Dermis blood vessel endothelial cell (primary cell): ENCODE measurements at regions not wholly inside any gene's neighbourhood (a gene's known extent, or its start where the extent isn't known, plus 50 kb on each side); places are given as distances from the start of the nearest gene placed in this dataset.
"Not testable (repeated sequence)": the region's sequence is repeated elsewhere in the genome, so short reads cannot be mapped to it uniquely, and the experiment has no call there.

Experiments
- DNase-seq: peaks from one replicate; pipeline ENCODE4 v3.0.0; 2010

DNA sequence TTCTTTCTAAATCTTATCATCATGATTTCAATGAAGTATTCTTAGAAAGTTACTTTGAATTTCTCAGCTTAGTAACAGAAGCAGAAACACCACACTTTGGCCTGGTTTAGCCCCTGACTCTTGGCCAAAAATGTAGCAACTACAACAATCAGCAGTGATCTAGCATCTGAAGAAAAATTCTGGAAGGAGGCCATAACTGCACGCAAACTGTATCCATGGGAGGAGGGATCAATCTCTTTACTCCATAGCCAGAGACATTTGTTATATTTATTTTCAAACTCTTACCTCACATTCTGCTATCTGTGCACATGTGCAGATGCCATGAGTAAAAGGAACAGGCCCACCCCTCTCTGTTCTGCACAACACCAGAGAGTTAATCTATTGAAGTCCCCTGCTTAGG, 251.0 kb upstream of the P2RY1 start:
- DNase-seq = no peak

- DNase-seq = no peak
Measured at GRCh38 chr3:152586974-152587373, 248.0 kb upstream of the P2RY1 start.

- DNase-seq = no peak
Measured at GRCh38 chr3:152587861-152588260, 247.1 kb upstream of the P2RY1 start.

- DNase-seq = peak; percentile 18
Measured at GRCh38 chr3:152589644-152590043, 245.3 kb upstream of the P2RY1 start.

GRCh38 chr3:152591515-152591914, 243.4 kb upstream of the P2RY1 start:
- DNase-seq = no peak

DNA sequence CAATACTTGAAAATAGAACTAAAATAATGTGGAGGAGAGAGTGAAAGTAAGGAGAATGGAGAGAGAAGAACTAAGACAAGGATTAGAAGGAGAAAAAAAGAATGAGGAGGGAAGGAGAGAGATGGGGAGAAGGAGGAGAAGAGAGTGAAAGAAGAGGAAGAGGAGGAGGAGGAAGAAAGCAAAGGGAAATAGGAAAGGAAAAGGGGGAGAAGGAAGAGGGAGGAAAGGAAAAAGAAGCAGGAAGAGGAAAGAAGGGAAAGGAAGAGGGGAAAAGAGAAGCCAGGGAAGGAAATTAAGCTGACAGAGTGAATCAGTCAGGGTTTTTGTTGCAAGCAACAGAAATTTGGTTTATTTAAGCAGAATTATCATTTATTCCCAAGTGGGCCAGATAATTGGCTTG, 241.7 kb upstream of the P2RY1 start:
- DNase-seq = no peak

GRCh38 chr3:152595975-152596821, 238.7 kb upstream of the P2RY1 start:
- peak; percentile 94 for DNase-seq

GRCh38 chr3:152596832-152597231, 238.1 kb upstream of the P2RY1 start:
- DNase-seq = not testable (repeated sequence)

DNA sequence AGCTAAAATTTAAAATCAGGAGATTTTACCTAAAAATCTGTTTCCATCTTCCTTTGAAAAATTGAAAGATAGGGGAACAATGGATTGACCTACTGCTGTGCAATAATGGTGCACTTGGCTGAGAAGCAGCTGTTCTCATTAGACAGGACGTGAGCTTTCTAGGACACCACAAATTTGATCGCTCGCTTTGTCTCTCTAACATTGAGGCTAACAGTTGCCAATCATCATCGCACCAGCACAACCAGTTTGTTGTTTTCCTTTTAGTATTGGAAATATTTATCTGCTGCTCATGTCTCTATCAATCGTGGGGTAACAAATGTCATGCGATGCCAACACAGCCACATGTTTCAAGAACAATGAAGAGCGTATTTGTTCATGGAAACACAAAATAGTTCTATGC, 228.8 kb upstream of the P2RY1 start:
- DNase-seq = no peak

DNA sequence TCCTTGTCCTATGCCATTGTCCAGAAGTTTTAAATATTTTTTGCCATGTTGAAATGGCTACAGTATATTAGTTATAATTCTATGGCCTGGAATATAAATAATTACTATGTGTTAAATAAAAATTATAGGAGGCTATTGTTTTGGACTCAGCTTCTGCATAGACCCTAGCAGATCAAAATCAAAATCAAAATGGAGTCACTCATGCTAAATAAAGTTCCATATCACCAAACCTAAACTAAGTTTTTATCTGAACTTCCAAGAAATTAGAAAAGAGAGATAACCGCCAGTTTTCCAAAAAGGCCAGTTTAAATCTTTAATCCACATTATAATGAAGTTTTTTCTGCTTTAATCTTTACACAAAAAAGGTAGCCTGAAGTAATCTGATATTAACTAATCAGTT, 227.8 kb upstream of the P2RY1 start:
- DNase-seq = no peak

DNA sequence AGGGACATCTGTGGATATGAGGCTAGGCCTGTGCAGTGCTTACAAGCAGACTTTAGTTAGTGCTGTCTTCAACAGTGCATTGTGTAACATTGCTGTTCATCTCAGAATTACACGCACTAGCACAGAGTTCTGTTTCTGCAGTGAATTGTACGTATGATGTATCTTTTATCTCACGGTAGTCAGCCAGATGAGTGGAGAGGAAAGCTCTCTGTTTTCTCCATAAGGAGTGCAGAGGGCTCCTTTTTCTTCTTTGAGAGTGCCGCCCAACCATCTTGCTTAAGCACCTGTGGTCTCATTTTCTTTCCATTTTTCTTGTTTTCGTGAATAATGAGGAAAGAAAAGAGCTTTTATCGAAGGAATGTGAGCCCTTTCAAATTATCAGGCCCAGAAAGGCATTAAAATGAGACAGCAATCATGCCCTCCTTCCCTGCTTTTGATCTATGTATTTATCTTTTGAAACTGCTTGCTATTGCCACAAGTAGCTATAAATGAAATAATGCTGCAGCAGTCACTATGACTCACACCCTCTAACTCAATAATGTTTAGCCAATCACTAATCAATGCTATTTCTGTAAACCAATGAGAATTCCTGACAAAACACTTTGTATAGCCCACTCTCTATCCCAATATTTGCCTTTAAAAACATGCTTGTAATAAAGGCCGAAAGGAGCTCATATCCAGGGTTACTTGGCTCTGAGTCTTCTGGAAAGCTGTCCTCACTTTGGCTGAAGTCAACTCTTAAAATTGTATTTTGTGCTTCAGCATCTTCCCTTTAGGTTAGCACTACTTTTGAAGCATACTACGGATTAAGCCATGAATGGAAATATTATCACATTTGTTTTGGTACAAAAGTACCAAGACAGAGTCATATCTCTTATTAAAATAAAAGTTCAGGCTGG, 226.0 kb upstream of the P2RY1 start:
- DNase-seq = no peak

DNA sequence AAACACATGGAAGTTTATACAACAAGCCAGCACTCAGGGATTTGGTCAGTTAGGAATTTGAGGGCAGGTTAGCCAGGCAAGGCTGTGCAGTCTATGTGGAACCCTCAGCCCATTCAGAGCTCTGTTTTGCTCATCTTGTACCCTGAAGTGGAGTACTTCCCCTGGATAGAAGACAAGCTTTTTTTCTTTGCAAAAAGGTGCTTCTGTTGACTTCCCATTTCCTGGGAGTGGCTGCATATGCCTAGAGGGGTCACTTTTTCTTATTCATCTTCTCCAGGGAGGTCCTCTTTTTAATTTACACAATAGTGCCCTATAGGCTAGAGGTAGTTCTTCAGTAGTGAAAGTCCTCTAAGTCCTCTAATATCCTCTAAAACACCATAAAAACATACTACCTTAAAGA, 225.0 kb upstream of the P2RY1 start:
- DNase-seq = no peak

DNA sequence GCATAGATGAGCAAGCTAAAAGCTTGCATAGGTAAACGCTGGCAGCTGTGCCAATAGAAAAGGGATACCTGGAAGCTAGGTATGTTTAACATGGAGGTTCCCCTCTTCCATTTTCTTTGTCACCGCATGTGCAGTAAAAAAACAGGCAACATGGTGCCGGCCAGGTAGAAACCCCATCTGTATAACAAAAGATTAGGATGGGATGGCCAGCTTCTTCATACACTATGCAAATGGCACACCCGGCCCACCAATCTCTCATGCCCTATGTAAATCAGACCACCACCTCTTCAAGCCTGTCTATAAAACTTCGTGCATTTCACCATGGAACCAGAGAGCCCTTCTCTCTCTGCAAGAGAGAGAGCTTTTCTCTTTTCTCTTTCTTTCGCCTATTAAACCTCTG, 224.3 kb upstream of the P2RY1 start:
- DNase-seq = no peak

DNA sequence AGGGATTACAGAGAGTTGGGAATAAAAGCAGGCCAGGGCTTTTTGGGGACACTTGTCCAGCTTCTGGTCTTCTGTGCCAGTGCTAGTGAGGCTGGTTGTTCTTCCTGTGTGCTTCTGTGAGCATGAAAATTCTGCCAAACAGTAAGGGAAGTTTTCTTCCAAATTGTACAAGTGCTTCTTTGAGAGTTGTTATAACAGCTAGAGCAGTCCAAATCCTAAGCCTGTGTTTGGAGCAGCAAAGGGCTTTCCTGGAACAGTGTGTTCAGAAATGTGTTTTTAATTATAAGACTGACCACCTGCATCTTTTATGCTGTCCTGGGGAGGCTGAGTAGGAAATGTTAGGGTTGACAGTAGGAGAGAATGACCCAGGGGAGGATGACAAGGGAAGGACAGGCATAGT, 223.0 kb upstream of the P2RY1 start:
- DNase-seq = no peak

GRCh38 chr3:152613851-152614250, 221.1 kb upstream of the P2RY1 start:
- no peak for DNase-seq

GRCh38 chr3:152615681-152616080, 219.2 kb upstream of the P2RY1 start:
- DNase-seq = no peak

DNA sequence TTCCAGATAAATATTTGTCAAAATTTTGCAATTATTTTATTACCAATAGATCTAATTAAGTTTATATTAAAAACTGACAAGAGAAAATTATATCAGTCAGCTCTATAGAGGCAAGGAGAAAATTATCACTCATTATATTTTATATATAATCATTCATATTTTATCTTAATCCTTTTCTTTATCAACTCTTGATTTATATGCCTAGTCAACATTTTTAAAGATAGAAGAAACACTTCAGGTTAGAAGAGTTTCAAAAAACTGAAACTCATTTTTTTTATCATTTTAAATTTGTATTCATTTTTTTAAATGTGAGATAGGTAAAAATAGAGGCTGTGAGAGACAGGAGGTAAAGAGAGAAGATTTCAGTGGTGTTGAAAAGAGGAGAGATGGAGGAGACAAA, 217.3 kb upstream of the P2RY1 start:
- no peak for DNase-seq

GRCh38 chr3:152618529-152618928, 216.4 kb upstream of the P2RY1 start:
- no peak for DNase-seq

DNA sequence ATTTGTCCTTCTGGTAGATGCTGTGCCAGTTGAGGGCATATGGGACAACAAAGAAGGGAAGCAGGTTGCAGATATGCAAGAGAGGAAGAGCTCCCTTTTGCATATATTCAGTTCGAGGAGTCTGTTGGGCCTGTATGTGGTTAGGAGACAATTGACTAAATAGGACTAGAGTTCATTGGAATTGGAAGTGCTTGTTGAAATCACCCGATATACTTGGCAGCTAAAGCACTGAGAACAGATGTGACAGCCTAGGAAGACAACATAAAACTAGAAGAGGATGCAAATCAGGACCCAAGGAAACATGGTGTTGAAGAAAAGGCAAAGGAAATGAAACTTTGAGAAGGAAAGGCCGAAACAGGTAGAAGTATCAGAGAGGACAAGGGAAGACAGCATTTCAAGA, 215.2 kb upstream of the P2RY1 start:
- DNase-seq = no peak

- DNase-seq = no peak
Measured at GRCh38 chr3:152620395-152620794, 214.5 kb upstream of the P2RY1 start.

GRCh38 chr3:152621006-152621868, 213.7 kb upstream of the P2RY1 start:
- DNase-seq = no peak

DNA sequence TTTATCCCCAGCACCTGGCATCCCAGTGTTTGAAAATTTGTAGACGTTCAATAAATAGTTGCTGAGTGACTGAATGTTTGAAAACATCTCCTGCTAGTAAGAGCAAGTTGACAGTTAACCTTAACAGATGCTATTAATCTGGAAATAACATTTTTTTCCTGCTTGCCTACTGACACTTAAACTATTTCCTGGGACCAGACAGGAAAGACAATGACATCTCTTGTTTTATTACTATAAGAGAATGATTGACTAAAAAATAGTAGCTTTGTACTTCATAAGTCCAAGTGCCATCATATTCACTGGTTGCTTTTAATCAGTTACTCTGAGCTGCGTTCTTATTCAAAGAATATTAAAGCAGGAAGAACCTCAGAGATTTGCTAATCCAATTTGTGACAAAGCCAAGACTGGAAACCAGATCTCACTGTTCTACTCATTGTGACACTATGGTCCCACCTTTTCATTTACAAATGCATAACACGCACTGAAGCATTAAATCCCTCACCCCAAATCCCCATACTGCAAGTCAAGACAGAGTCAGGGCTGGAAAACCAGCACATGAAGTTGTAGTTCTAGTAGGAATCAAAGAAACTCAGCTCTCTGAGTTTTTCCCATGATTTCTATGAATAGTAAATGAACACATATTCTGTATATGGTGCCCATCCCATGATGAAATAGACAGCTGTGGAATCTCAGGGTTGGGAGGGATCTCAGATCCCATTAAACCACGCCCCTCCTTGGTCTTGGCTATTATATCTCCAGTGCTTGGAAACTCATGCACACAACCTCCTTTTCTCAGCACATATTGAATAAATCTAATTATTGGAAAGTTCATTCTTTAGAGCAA, 212.7 kb upstream of the P2RY1 start:
- no peak for DNase-seq
